Thyroid gland (tissue), 4 donors: ENCODE measurements at regions not wholly inside any gene's neighbourhood (a gene's known extent, or its start where the extent isn't known, plus 50 kb on each side); places are given as distances from the start of the nearest gene placed in this dataset.

Experiments
- POLR2A ChIP-seq, 2 donors: fragments of 450-650 bp; IDR thresholded peaks; one replicate each; pipeline ENCODE4 v1.6.1; 2017; ENCODE audit warnings: antibody characterized with exemption in 2 of 2, mild to moderate bottlenecking in 2 of 2, moderate library complexity in 1 of 2
- TF ChIP-seq, protein P1 (sequence below), 6 experiments: fragments of 200-600 bp in 3 of 6; fragments of 450-650 bp in 3 of 6; sonication (generic) in 3 of 6; IDR thresholded peaks; one replicate each; pipeline ENCODE4 v1.5.1; 2016 to 2019; ENCODE audit warnings: antibody characterized with exemption in 6 of 6, mild to moderate bottlenecking in 2 of 6, inconsistent platforms in 1 of 6, moderate library complexity in 1 of 6

DNA sequence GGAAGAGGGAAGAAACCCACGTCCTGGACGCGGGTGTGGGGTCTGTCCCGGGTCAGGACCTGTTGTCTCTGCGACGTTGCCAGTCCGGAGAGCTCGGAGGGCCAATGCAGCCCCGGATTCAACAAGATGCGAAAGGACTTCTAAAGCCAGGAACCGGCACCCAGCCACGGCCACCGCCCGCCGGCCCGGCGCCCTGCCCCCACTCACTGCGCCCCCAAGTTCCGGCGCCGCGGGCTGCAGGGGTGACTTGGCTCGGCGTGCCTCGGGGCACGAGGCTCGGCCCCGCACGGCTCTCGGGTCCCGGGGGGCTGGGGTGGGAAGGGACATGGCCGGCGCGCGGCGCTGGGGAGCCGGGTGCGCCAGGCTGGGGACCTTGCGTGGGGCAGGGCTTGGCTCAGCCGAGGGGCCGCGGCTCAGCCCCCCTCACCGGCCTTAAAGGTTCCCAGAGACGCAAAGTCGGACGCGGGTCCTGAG is 51.8 kb upstream of the H6PD start:
- TF ChIP-seq, protein P1, sequence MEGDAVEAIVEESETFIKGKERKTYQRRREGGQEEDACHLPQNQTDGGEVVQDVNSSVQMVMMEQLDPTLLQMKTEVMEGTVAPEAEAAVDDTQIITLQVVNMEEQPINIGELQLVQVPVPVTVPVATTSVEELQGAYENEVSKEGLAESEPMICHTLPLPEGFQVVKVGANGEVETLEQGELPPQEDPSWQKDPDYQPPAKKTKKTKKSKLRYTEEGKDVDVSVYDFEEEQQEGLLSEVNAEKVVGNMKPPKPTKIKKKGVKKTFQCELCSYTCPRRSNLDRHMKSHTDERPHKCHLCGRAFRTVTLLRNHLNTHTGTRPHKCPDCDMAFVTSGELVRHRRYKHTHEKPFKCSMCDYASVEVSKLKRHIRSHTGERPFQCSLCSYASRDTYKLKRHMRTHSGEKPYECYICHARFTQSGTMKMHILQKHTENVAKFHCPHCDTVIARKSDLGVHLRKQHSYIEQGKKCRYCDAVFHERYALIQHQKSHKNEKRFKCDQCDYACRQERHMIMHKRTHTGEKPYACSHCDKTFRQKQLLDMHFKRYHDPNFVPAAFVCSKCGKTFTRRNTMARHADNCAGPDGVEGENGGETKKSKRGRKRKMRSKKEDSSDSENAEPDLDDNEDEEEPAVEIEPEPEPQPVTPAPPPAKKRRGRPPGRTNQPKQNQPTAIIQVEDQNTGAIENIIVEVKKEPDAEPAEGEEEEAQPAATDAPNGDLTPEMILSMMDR (IDR thresholded peaks at IDR 0.05), result no peak
- TF ChIP-seq POLR2A (IDR thresholded peaks at IDR 0.05), result no peak
